Endodermal cell (in vitro differentiated cells): ENCODE measurements at regions not wholly inside any gene's neighbourhood (a gene's known extent, or its start where the extent isn't known, plus 50 kb on each side); places are given as distances from the start of the nearest gene placed in this dataset.

ENCODE experiments used
- DNase-seq: peaks from one replicate; pipeline ENCODE4 v3.0.0-alpha.2; 2017
- H3K27ac ChIP-seq: 2 replicates; pipeline ENCODE4 v1.5.1; 2013; ENCODE audit warnings: mild to moderate bottlenecking, low read depth, low read length, moderate library complexity
- H3K27me3 ChIP-seq: 2 replicates; pipeline ENCODE4 v1.6.1; 2013; ENCODE audit warnings: mild to moderate bottlenecking, low read length, moderate library complexity; ENCODE audit not compliant: insufficient read depth, control insufficient read depth, poor library complexity, severe bottlenecking
- H3K36me3 ChIP-seq: 2 replicates; pipeline ENCODE4 v1.7.0; 2013; ENCODE audit warnings: mild to moderate bottlenecking, low read length, moderate library complexity; ENCODE audit not compliant: control insufficient read depth, insufficient read depth
- H3K4me1 ChIP-seq: one replicate; pipeline ENCODE4 v1.7.0; 2013; ENCODE audit warnings: low read length; ENCODE audit not compliant: control insufficient read depth, insufficient read depth
- H3K4me3 ChIP-seq: 2 replicates; pipeline ENCODE4 v1.5.1; 2013; ENCODE audit warnings: mild to moderate bottlenecking, low read length, moderate library complexity
- H3K9ac ChIP-seq: 2 replicates; pipeline ENCODE4 v1.6.1; 2013; ENCODE audit warnings: mild to moderate bottlenecking, low read length, moderate library complexity; ENCODE audit not compliant: poor library complexity, severe bottlenecking; ENCODE audit errors: extremely low read depth
- H3K9me3 ChIP-seq: 2 replicates; pipeline ENCODE4 v1.6.1; 2013; ENCODE audit warnings: mild to moderate bottlenecking, low read length, moderate library complexity; ENCODE audit not compliant: control insufficient read depth
- H3K27ac Mint-ChIP-seq: 2 replicates; pipeline ENCODE4 v1.8.0; 2020; ENCODE audit warnings: mixed read lengths
- H3K27me3 Mint-ChIP-seq: 2 replicates; pipeline ENCODE4 v1.8.0; 2021; ENCODE audit warnings: mild to moderate bottlenecking, mixed read lengths; ENCODE audit not compliant: insufficient read depth
- H3K36me3 Mint-ChIP-seq: 2 replicates; pipeline ENCODE4 v1.8.0; 2020; ENCODE audit warnings: low read depth, mixed read lengths
- H3K4me1 Mint-ChIP-seq: 2 replicates; pipeline ENCODE4 v1.8.0; 2020; ENCODE audit warnings: mixed read lengths
- H3K4me3 Mint-ChIP-seq: 2 replicates; pipeline ENCODE4 v1.8.0; 2020; ENCODE audit warnings: mild to moderate bottlenecking, moderate library complexity, mixed read lengths
- H3K9me3 Mint-ChIP-seq: 2 replicates; pipeline ENCODE4 v1.8.0; 2020; ENCODE audit warnings: mild to moderate bottlenecking, mixed read lengths
- WGBS, 2 experiments: methylation state at CpG; one replicate each; pipeline versions ENCODE4 v1.1.5 to v1.1.7; 2013; ENCODE audit warnings: missing lambda C conversion rate in 2 of 2, mixed read lengths in 1 of 2; ENCODE audit not compliant: insufficient coverage in 1 of 2, insufficient read length in 1 of 2; 5-methylcytosine and 5-hydroxymethylcytosine counted together
- TF ChIP-seq, protein P1 (sequence below): fragments of 200-600 bp; sonication (generic); conservative IDR thresholded peaks from 2 replicates; pipeline ENCODE4 v1.5.0; 2021; ENCODE audit warnings: antibody characterized with exemption, mild to moderate bottlenecking

DNA sequence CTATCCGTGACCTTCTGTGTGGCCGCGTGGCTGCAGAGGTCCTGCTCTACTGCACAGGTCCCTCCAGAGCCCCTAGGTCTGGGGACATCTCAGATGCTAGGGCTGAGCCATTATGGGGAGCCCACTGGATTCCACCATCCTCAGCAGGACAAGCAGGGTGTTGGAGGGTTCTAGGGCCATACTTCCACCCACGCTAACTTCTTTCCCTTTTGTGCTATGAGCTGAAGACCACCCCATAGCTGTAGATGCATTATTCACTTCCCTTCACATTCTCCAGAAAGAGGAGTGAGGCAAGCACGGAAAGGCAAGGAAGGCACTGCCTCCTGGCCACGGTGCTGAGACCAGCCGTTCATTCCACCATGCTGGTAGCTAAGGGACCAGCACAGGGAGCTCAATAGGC lies 149.5 kb upstream of the MYCN start:
- no peaks in the 10 kb centered on the region for H3K36me3 Mint-ChIP-seq
- no peak for DNase-seq
- no peaks in the 10 kb centered on the region for H3K36me3 ChIP-seq
- H3K27me3 Mint-ChIP-seq = no peaks in the 10 kb centered on the region
- H3K27ac Mint-ChIP-seq = no peak overlapping the region
- TF ChIP-seq, protein P1, sequence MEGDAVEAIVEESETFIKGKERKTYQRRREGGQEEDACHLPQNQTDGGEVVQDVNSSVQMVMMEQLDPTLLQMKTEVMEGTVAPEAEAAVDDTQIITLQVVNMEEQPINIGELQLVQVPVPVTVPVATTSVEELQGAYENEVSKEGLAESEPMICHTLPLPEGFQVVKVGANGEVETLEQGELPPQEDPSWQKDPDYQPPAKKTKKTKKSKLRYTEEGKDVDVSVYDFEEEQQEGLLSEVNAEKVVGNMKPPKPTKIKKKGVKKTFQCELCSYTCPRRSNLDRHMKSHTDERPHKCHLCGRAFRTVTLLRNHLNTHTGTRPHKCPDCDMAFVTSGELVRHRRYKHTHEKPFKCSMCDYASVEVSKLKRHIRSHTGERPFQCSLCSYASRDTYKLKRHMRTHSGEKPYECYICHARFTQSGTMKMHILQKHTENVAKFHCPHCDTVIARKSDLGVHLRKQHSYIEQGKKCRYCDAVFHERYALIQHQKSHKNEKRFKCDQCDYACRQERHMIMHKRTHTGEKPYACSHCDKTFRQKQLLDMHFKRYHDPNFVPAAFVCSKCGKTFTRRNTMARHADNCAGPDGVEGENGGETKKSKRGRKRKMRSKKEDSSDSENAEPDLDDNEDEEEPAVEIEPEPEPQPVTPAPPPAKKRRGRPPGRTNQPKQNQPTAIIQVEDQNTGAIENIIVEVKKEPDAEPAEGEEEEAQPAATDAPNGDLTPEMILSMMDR = no peak
- 89 to 96% methylated on average over 4 to 7 of the region's 7 CpGs for WGBS, 2 experiments
- no peaks in the 10 kb centered on the region for H3K4me1 ChIP-seq
- H3K9ac ChIP-seq = no peak overlapping the region
- H3K9me3 ChIP-seq = no peaks in the 10 kb centered on the region
- no peaks in the 10 kb centered on the region for H3K27me3 ChIP-seq
- no peaks in the 10 kb centered on the region for H3K4me1 Mint-ChIP-seq
- H3K4me3 Mint-ChIP-seq = no peak overlapping the region
- H3K4me3 ChIP-seq = no peak overlapping the region
- H3K9me3 Mint-ChIP-seq = no peaks in the 10 kb centered on the region
- H3K27ac ChIP-seq = no peak overlapping the region

DNA sequence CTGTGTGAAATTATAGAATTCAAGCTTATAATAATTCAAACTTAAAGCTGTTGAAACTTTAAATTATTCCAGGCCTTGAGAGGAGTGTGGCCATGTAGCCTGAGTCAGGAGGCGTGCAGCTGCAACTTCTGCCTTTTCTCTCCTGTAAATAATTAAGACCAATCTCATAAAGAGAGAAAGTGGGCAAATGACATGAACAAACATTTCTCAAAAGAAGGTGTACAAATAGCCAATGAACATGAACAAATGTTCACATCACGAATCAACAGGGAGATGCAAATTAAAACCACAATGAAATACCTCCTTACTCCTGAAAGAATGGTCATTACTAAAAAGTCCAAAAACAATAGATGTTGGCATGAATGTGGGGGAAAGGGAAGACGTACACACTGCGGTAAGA lies 149.1 kb upstream of the MYCN start:
- Histone ChIP-seq H3K4me1 (no peaks in the 10 kb centered on the region), H3K36me3 (no peaks in the 10 kb centered on the region), H3K4me3 (no peak overlapping the region), H3K27ac (no peak overlapping the region), H3K9me3 (no peaks in the 10 kb centered on the region), H3K27me3 (no peaks in the 10 kb centered on the region), H3K9ac (no peak overlapping the region)
- Mint-ChIP-seq H3K9me3 (no peaks in the 10 kb centered on the region), H3K36me3 (no peaks in the 10 kb centered on the region), H3K27me3 (no peaks in the 10 kb centered on the region), H3K27ac (no peak overlapping the region), H3K4me3 (no peak overlapping the region), H3K4me1 (no peaks in the 10 kb centered on the region)
- 94 to 100% methylated on average over 1 to 4 of the region's 4 CpGs for WGBS, 2 experiments
- DNase-seq = no peak
- TF ChIP-seq, protein P1 = no peak

DNA sequence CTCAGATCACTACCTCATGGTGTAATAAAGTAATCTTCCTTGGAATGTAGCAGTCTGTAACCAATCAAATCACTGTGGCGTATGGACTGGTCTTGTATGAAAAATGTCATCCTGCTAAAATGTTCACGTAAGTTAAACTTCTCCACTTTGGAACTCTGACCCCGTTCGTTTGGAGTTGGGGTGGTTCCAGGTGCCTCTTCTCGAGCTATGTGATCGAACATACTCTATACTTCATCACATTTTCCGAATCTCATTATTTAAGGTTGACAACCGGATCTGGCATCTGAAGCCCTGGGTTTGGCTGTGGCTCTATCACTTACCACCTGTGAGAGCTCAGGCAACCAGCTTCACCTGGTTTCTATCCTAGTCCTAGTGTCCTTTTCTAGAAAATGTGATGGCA lies 148.0 kb upstream of the MYCN start:
- Mint-ChIP-seq H3K36me3 (no peaks in the 10 kb centered on the region), H3K27ac (no peak overlapping the region), H3K4me1 (no peaks in the 10 kb centered on the region), H3K27me3 (no peaks in the 10 kb centered on the region), H3K9me3 (no peaks in the 10 kb centered on the region), H3K4me3 (no peak overlapping the region)
- TF ChIP-seq, protein P1 = no peak
- H3K27me3 ChIP-seq = no peaks in the 10 kb centered on the region
- no peak overlapping the region for H3K27ac ChIP-seq
- H3K9ac ChIP-seq = no peak overlapping the region
- H3K4me3 ChIP-seq = no peak overlapping the region
- H3K9me3 ChIP-seq = no peaks in the 10 kb centered on the region
- no peaks in the 10 kb centered on the region for H3K4me1 ChIP-seq
- WGBS, 2 experiments = 94 to 96% methylated on average over 4 to 8 of the region's 8 CpGs
- H3K36me3 ChIP-seq = no peaks in the 10 kb centered on the region
- no peak for DNase-seq
